Mesodermal cell (in vitro differentiated cells): ENCODE measurements at regions not wholly inside any gene's neighbourhood (a gene's known extent, or its start where the extent isn't known, plus 50 kb on each side); places are given as distances from the start of the nearest gene placed in this dataset.

Experiments used
- H3K27ac ChIP-seq: 2 replicates; pipeline ENCODE4 v1.7.0; 2013; ENCODE audit warnings: mild to moderate bottlenecking, low read depth, low read length, moderate library complexity; ENCODE audit not compliant: severe bottlenecking
- H3K36me3 ChIP-seq: 2 replicates; pipeline ENCODE4 v1.7.1; 2013; ENCODE audit warnings: mild to moderate bottlenecking, low read length, moderate library complexity; ENCODE audit not compliant: control insufficient read depth, insufficient read depth
- H3K4me1 ChIP-seq: one replicate; pipeline ENCODE4 v1.7.1; 2013; ENCODE audit warnings: mild to moderate bottlenecking, low read length; ENCODE audit not compliant: insufficient read depth, control insufficient read depth, poor library complexity, severe bottlenecking
- H3K4me3 ChIP-seq: 2 replicates; pipeline ENCODE4 v1.7.0; 2013; ENCODE audit warnings: low read length, control low read depth, mild to moderate bottlenecking; ENCODE audit not compliant: insufficient read depth, poor library complexity, severe bottlenecking; ENCODE audit errors: extremely low read depth
- H3K9me3 ChIP-seq: 2 replicates; pipeline ENCODE4 v1.7.1; 2013; ENCODE audit warnings: mild to moderate bottlenecking, low read length, moderate library complexity; ENCODE audit not compliant: control insufficient read depth
- WGBS, 2 experiments: methylation state at CpG; one replicate each; pipeline ENCODE4 v1.1.5; 2013; ENCODE audit warnings: missing lambda C conversion rate in 2 of 2; ENCODE audit not compliant: insufficient coverage in 2 of 2; 5-methylcytosine and 5-hydroxymethylcytosine counted together

- 100% methylated on average over 1 of the region's 2 CpGs; no CpG with 5 or more reads in 1 of the 2 experiments for WGBS, 2 experiments
- no peaks in the 10 kb centered on the region for H3K9me3 ChIP-seq
- no peak overlapping the region for H3K27ac ChIP-seq
- H3K4me1 ChIP-seq = peaks cover 5% of the 10 kb centered on the region
- no peak overlapping the region for H3K4me3 ChIP-seq
- H3K36me3 ChIP-seq = no peaks in the 10 kb centered on the region
Measured at GRCh38 chr6:9409126-9409525, 973.8 kb upstream of the SLC35B3 start.

DNA sequence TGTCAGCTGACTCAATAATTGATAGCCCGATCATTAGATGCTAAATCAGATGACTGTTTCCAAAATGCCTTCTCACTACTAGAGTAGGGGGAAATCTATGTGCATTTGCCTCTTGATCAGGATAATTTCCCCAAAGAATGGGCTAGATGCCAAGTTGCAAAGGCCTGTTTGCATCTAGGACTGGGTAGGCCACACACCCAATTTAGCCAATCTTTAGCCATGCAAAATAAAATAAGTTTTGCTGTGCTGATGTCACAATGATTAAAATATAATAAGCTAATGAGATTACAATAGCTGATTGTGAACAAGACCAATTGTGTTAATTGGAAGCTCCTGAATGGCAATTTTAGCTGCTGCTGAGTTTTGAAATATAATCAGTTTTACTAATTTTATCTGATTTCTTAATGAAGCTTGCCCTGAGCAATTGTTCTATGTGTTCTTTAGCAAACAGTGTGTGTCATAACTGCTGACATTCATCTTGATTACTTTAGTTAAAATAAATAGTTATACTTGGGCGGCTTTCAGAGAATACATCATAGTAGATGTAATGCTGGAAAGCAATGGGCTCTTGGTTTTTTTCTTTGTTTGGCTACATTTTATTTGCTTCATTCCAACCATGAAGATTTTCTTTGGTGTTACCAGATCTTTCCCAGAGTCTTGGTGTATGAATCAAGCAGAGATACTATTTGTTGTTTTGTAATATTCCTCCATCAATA is 973.2 kb upstream of the SLC35B3 start:
- WGBS, 2 experiments = 100% methylated on average over 1 of the region's 2 CpGs; no CpG with 5 or more reads in 1 of the 2 experiments
- Histone ChIP-seq H3K36me3 (no peaks in the 10 kb centered on the region), H3K27ac (no peak overlapping the region), H3K4me1 (peaks cover 5% of the 10 kb centered on the region), H3K4me3 (no peak overlapping the region), H3K9me3 (no peaks in the 10 kb centered on the region)

DNA sequence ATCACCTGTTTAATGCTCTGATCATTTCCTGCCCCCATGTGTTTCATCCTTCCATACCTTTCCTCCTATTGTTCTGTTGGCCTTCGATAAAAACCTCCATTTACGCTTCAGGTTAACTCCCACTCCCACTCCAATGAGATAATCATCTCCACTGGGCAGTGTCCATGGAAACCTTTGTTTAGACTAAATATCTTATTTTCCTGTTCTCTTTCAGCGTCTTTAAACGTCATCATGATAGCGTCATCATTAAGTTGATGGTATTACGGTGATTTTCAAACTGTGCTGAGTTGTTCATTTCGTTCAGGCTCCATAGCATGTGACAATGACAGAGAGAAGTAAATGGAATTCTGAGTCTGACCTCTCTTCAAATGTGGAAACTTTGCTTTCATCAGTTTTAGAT is 970.5 kb upstream of the SLC35B3 start:
- H3K9me3 ChIP-seq = no peaks in the 10 kb centered on the region
- H3K36me3 ChIP-seq = no peaks in the 10 kb centered on the region
- peaks cover 5% of the 10 kb centered on the region for H3K4me1 ChIP-seq
- H3K4me3 ChIP-seq = no peak overlapping the region
- WGBS, 2 experiments = 93 to 99% methylated on average over 6 to 7 of the region's 7 CpGs
- no peak overlapping the region for H3K27ac ChIP-seq

DNA sequence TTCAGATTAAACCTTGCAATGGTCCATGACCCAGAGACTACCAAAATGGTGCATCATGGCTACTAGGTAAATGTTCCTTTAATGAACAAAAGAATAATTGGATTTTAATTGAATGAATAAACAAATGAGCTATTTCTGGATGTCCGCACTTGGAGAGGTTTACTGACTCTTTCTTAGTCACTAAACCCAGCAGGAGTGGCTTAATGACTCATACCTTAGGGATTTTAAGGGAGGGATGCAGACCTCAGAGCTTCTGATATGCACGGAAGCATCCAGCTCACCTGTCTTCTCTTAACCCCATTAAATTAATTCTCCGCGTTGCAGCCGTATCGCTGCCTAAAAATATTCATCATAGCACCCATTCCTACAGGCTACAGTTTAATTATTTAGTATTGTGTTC is 970.0 kb upstream of the SLC35B3 start:
- H3K36me3 ChIP-seq = no peaks in the 10 kb centered on the region
- no peaks in the 10 kb centered on the region for H3K9me3 ChIP-seq
- H3K4me3 ChIP-seq = no peak overlapping the region
- H3K27ac ChIP-seq = no peak overlapping the region
- WGBS, 2 experiments = 60 to 86% methylated on average over 1 of the region's 6 CpGs
- peaks cover 5% of the 10 kb centered on the region for H3K4me1 ChIP-seq

- Histone ChIP-seq H3K27ac (no peak overlapping the region), H3K4me1 (peaks cover 5% of the 10 kb centered on the region), H3K4me3 (no peak overlapping the region), H3K9me3 (no peaks in the 10 kb centered on the region), H3K36me3 (no peaks in the 10 kb centered on the region)
- WGBS, 2 experiments = 90 to 94% methylated on average over 4 to 7 of the region's 10 CpGs
Measured at GRCh38 chr6:9404351-9405146, 969.2 kb upstream of the SLC35B3 start.

DNA sequence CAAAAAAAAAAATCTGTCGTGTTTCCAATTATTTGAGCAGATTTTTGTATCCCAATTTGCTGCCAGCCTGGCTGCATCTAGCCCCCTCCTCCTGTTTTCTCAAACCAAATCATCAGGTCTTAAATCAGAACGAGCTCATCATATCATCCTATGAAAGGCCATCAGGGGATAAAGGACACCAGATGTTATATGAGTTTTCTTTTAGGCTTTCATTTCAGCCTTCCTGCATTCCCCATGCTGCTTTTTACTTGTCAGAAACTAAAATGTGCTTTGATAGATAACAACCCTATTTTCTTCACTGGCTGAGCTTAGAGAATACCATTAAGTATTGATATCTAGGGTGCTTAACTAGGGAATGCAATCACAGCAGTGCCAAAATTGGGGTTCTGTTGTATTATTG is 968.4 kb upstream of the SLC35B3 start:
- Histone ChIP-seq H3K27ac (no peak overlapping the region), H3K4me1 (peaks cover 5% of the 10 kb centered on the region), H3K4me3 (no peak overlapping the region), H3K36me3 (no peaks in the 10 kb centered on the region), H3K9me3 (no peaks in the 10 kb centered on the region)
- 86 to 100% methylated on average over 1 to 2 of the region's 2 CpGs for WGBS, 2 experiments

GRCh38 chr6:9401960-9402359 is 966.6 kb upstream of the SLC35B3 start:
- no peaks in the 10 kb centered on the region for H3K9me3 ChIP-seq
- H3K4me1 ChIP-seq = peaks cover 5% of the 10 kb centered on the region
- H3K27ac ChIP-seq = no peak overlapping the region
- no peak overlapping the region for H3K4me3 ChIP-seq
- H3K36me3 ChIP-seq = no peaks in the 10 kb centered on the region
- WGBS, 2 experiments = 78% methylated on average over 1 of the region's 1 CpG; no CpG with 5 or more reads in 1 of the 2 experiments

- H3K4me3 ChIP-seq = no peak overlapping the region
- no peaks in the 10 kb centered on the region for H3K36me3 ChIP-seq
- H3K27ac ChIP-seq = no peak overlapping the region
- WGBS, 2 experiments = 68 to 88% methylated on average over 2 to 3 of the region's 5 CpGs
- no peaks in the 10 kb centered on the region for H3K9me3 ChIP-seq
- H3K4me1 ChIP-seq = no peaks in the 10 kb centered on the region
Measured at GRCh38 chr6:9399916-9400315, 964.6 kb upstream of the SLC35B3 start.

DNA sequence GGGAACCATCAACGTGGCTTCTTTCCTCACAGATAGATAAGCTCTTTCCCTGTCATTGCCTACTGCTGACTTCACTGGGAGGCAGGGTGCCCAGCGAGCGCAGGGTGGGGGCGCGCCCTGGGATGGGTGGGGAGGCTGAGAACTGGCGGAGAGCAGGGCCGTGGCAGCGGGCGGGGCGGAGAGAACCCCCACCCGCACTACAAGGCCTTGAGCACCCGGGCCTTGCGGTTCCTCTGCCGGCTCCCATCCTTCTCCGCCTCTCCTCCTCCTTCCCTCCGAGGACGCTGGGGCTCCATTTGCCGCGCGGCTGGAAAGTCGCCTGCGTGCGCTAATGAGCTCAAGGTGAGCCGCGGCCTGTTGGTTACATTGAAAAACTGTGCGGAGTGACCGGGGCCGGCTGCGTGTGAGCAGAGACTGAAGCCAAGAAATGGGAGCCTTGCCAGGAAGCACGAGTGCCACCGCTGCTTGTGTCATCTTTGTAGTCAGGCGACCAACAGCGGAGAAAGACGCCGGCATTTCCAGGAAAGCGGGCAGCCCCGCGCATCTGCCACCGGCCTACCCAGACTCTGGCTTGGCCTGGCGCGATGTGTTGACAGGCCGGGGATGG is 963.5 kb upstream of the SLC35B3 start:
- Histone ChIP-seq H3K4me3 (no peak overlapping the region), H3K27ac (no peak overlapping the region), H3K9me3 (no peaks in the 10 kb centered on the region), H3K4me1 (no peaks in the 10 kb centered on the region), H3K36me3 (no peaks in the 10 kb centered on the region)
- 95 to 97% methylated on average over 30 to 37 of the region's 42 CpGs for WGBS, 2 experiments

GRCh38 chr6:9398071-9398766 is 962.9 kb upstream of the SLC35B3 start:
- 91 to 92% methylated on average over 10 to 15 of the region's 15 CpGs for WGBS, 2 experiments

More at GRCh38 chr6:9398071-9398766, 962.9 kb upstream of the SLC35B3 start:
- Histone ChIP-seq H3K9me3 (no peaks in the 10 kb centered on the region), H3K27ac (no peak overlapping the region), H3K4me3 (no peak overlapping the region), H3K36me3 (no peaks in the 10 kb centered on the region), H3K4me1 (no peaks in the 10 kb centered on the region)
